Trophoblast cell (in vitro differentiated cells and primary cell): ENCODE measurements at regions not wholly inside any gene's neighbourhood (a gene's known extent, or its start where the extent isn't known, plus 50 kb on each side); places are given as distances from the start of the nearest gene placed in this dataset.
"Not testable (repeated sequence)": the region's sequence is repeated elsewhere in the genome, so short reads cannot be mapped to it uniquely, and the experiment has no call there.

ENCODE experiments used
- DNase-seq, 2 donors: peaks; one replicate each; pipeline ENCODE4 v3.0.0-alpha.2; 2016
- H2AFZ ChIP-seq: 2 replicates; pipeline ENCODE4 v1.6.1; 2013; ENCODE audit warnings: low read length, moderate library complexity, mild to moderate bottlenecking; ENCODE audit not compliant: insufficient read depth, poor library complexity
- H2AK5ac ChIP-seq: 2 replicates; pipeline ENCODE4 v1.6.1; 2013; ENCODE audit warnings: mild to moderate bottlenecking, low read length
- H2BK120ac ChIP-seq: 2 replicates; pipeline ENCODE4 v1.6.1; 2013; ENCODE audit warnings: low read length, mild to moderate bottlenecking, moderate library complexity; ENCODE audit not compliant: insufficient read depth, poor library complexity
- H2BK12ac ChIP-seq: 2 replicates; pipeline ENCODE4 v1.6.1; 2013; ENCODE audit warnings: mild to moderate bottlenecking, low read length, moderate library complexity
- H2BK5ac ChIP-seq: 2 replicates; pipeline ENCODE4 v1.6.1; 2013; ENCODE audit warnings: low read length, low read depth, moderate library complexity, mild to moderate bottlenecking; ENCODE audit not compliant: poor library complexity
- H3K14ac ChIP-seq: 2 replicates; pipeline ENCODE4 v1.6.1; 2013; ENCODE audit warnings: mild to moderate bottlenecking, low read length
- H3K18ac ChIP-seq: 2 replicates; pipeline ENCODE4 v1.6.1; 2013; ENCODE audit warnings: mild to moderate bottlenecking, low read length
- H3K23ac ChIP-seq: 2 replicates; pipeline ENCODE4 v1.6.1; 2013; ENCODE audit warnings: low read length
- H3K27ac ChIP-seq: 2 replicates; pipeline ENCODE4 v1.5.1; 2013; ENCODE audit warnings: low read depth, mild to moderate bottlenecking, inconsistent platforms, low read length, moderate library complexity
- H3K27me3 ChIP-seq: 2 replicates; pipeline ENCODE4 v1.6.1; 2013; ENCODE audit warnings: inconsistent platforms, mild to moderate bottlenecking, low read length, moderate library complexity; ENCODE audit not compliant: insufficient read depth
- H3K36me3 ChIP-seq, 2 experiments: 1 replicate in 1 of 2; 2 replicates in 1 of 2; pipeline ENCODE4 v1.6.1; 2013; ENCODE audit warnings: low read length in 2 of 2, mild to moderate bottlenecking in 2 of 2, moderate library complexity in 1 of 2; ENCODE audit not compliant: insufficient read depth in 2 of 2, control insufficient read depth in 1 of 2
- H3K4ac ChIP-seq: 2 replicates; pipeline ENCODE4 v1.6.1; 2013; ENCODE audit warnings: low read depth, mild to moderate bottlenecking, low read length, moderate library complexity
- H3K4me1 ChIP-seq, 2 experiments: 1 replicate in 1 of 2; 2 replicates in 1 of 2; pipeline ENCODE4 v1.6.1; 2013; ENCODE audit warnings: low read length in 2 of 2, mild to moderate bottlenecking in 2 of 2, moderate library complexity in 1 of 2; ENCODE audit not compliant: insufficient read depth in 2 of 2, control insufficient read depth in 1 of 2
- H3K4me2 ChIP-seq: 2 replicates; pipeline ENCODE4 v1.6.1; 2013; ENCODE audit warnings: inconsistent platforms, mild to moderate bottlenecking, low read length, moderate library complexity
- H3K4me3 ChIP-seq: 2 replicates; pipeline ENCODE4 v1.5.1; 2013; ENCODE audit warnings: mild to moderate bottlenecking, low read depth, low read length, inconsistent platforms
- H3K79me1 ChIP-seq: one replicate; pipeline ENCODE4 v1.6.1; 2013; ENCODE audit warnings: low read length
- H3K79me2 ChIP-seq: 2 replicates; pipeline ENCODE4 v1.6.1; 2013; ENCODE audit warnings: low read length, mild to moderate bottlenecking; ENCODE audit not compliant: control insufficient read depth, insufficient read depth, poor library complexity
- H3K9ac ChIP-seq: 2 replicates; pipeline ENCODE4 v1.6.1; 2013; ENCODE audit warnings: mild to moderate bottlenecking, low read length
- H3K9me3 ChIP-seq: 2 replicates; pipeline ENCODE4 v1.6.1; 2013; ENCODE audit warnings: low read depth, mild to moderate bottlenecking, control low read depth, inconsistent platforms, low read length; ENCODE audit not compliant: insufficient read depth
- H4K12ac ChIP-seq: 2 replicates; pipeline ENCODE4 v1.6.1; 2013; ENCODE audit warnings: low read depth, mild to moderate bottlenecking, low read length, moderate library complexity
- H4K8ac ChIP-seq: 2 replicates; pipeline ENCODE4 v1.6.1; 2013; ENCODE audit warnings: low read depth, mild to moderate bottlenecking, low read length, moderate library complexity
- H4K91ac ChIP-seq: one replicate; pipeline ENCODE4 v1.6.1; 2013; ENCODE audit warnings: low read depth, mild to moderate bottlenecking, low read length, moderate library complexity
- WGBS: extraction: QIAGEN DNeasy Blood & Tissue Kit; methylation state at CpG from one replicate; pipeline ENCODE4 v1.1.7; 2013; ENCODE audit warnings: missing lambda C conversion rate; ENCODE audit not compliant: insufficient read length, insufficient coverage; ENCODE audit errors: extremely low coverage; 5-methylcytosine and 5-hydroxymethylcytosine counted together

DNA sequence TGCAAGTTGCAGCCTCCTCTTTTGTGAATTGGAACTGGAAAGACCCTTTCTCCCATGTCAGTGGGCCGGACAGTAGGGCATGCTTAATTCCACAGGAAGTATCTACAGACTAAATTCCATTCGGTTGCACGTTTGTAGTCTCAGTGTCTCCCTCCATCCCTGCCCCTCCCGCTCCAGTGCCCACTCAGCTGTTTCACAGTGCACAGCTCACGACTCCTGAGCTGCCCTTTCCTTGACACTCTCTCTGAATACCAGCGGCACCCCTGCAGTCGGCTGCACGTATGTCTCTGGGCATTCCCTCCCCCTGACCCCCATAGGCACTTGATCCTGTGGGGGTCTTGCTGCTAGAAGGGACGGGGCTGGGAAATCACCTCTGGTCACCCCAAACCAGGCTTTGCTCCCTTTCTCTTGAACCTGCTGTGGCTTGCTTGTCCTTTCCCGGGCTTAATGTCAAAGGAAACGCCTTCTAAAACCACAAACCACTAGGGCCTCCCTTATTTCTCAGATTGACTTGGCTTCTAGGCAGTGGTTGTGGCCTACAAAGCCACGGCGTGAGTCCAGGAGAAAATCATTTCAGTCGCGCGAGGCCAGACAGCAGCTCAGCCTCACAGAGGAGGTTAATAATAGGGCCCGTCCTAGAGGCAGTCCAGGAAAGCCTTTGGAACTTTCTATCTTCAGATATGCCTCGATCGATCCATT is 365.3 kb upstream of the PROX1 start:
- DNase-seq = no peak
- Histone ChIP-seq H3K27me3 (no peaks in the 10 kb centered on the region), H3K4me3 (no peak overlapping the region), H3K14ac (no peak overlapping the region), H3K4me1 (peaks cover 5 to 13% of the 10 kb centered on the region in 2 experiments), H2BK12ac (no peak overlapping the region), H4K12ac (no peak overlapping the region), H2AFZ (no peak overlapping the region), H3K27ac (no peak overlapping the region), H2BK120ac (no peak overlapping the region), H3K9ac (no peak overlapping the region), H2AK5ac (no peak overlapping the region), H3K4me2 (no peak overlapping the region), H2BK5ac (no peak overlapping the region), H3K18ac (no peak overlapping the region), H3K9me3 (no peaks in the 10 kb centered on the region), H3K23ac (no peak overlapping the region), H4K8ac (no peak overlapping the region), H3K79me2 (no peaks in the 10 kb centered on the region), H3K79me1 (no peaks in the 10 kb centered on the region), H3K4ac (no peak overlapping the region), H3K36me3 (no peaks in the 10 kb centered on the region), H4K91ac (peak overlapping the region; percentile 37)
- no CpG with 5 or more reads among the region's 19 CpGs for WGBS

DNA sequence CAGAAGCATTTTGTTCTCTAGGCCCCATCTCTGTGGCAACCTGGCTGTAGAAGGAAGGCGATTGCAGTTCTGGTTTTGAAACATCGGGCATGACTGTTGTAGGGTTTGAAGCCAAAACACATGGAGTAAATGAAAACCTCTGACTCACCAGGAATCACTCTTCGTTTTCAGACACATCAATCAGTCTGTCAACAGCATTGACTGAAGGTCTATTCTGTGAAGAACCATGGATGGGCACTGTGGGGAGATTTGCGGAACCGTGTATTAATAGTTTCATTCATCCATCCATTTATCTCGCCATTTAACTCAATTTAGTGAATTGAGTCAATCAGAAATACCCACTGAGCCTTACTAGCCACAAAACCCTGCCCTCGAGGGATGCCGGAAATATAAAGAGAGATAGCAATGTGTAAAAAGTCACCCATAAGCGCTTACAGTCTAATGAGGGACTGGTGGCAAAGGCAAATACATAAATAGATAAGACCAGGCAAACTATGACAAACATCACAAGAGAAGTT is 364.6 kb upstream of the PROX1 start:
- H4K12ac ChIP-seq = no peak overlapping the region
- H2BK120ac ChIP-seq = no peak overlapping the region
- no peak overlapping the region for H2AFZ ChIP-seq
- H3K79me1 ChIP-seq = no peaks in the 10 kb centered on the region
- H3K14ac ChIP-seq = no peak overlapping the region
- no peak overlapping the region for H2BK12ac ChIP-seq
- no peak overlapping the region for H3K9ac ChIP-seq
- H2AK5ac ChIP-seq = no peak overlapping the region
- peaks cover 5 to 13% of the 10 kb centered on the region in 2 experiments for H3K4me1 ChIP-seq
- no CpG with 5 or more reads among the region's 9 CpGs for WGBS
- H3K18ac ChIP-seq = no peak overlapping the region
- no peak overlapping the region for H3K23ac ChIP-seq
- no peaks in the 10 kb centered on the region for H3K79me2 ChIP-seq
- H4K91ac ChIP-seq = no peak overlapping the region
- H3K4me2 ChIP-seq = no peak overlapping the region
- H3K4ac ChIP-seq = no peak overlapping the region
- H3K36me3 ChIP-seq = no peaks in the 10 kb centered on the region
- no peak overlapping the region for H4K8ac ChIP-seq
- H3K9me3 ChIP-seq = no peaks in the 10 kb centered on the region
- no peak for DNase-seq
- H3K27me3 ChIP-seq = no peaks in the 10 kb centered on the region
- H3K27ac ChIP-seq = no peak overlapping the region
- no peak overlapping the region for H2BK5ac ChIP-seq
- no peak overlapping the region for H3K4me3 ChIP-seq

DNA sequence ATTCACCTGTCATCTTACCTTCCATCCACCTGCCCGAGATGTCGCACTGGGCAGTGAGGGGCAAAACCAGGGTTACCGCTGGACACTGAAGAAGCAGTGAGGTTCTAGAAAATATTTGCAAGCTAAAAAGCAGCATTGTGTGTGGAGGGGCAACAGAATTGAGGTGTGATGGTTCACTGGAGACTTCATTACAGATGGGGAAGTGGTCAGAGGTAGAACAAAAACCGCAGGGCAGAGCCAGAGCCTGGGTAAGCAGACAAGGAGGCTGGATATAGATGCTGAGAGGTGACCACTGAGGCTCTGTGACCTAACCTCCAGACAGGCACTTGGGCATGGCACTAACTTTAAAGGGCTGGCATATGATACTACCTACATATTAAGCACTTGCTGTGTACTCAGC is 363.9 kb upstream of the PROX1 start:
- Histone ChIP-seq H2BK12ac (no peak overlapping the region), H2BK120ac (no peak overlapping the region), H3K79me2 (no peaks in the 10 kb centered on the region), H4K12ac (no peak overlapping the region), H3K9me3 (no peaks in the 10 kb centered on the region), H3K4me3 (no peak overlapping the region), H2BK5ac (no peak overlapping the region), H4K8ac (no peak overlapping the region), H3K4me2 (no peak overlapping the region), H3K27ac (no peak overlapping the region), H3K23ac (no peak overlapping the region), H3K4me1 (peaks cover 5 to 13% of the 10 kb centered on the region in 2 experiments), H3K9ac (no peak overlapping the region), H3K4ac (no peak overlapping the region), H2AK5ac (no peak overlapping the region), H3K27me3 (no peaks in the 10 kb centered on the region), H3K79me1 (no peaks in the 10 kb centered on the region), H2AFZ (no peak overlapping the region), H4K91ac (no peak overlapping the region), H3K36me3 (no peaks in the 10 kb centered on the region), H3K14ac (no peak overlapping the region), H3K18ac (no peak overlapping the region)
- no peak for DNase-seq
- WGBS = no CpG with 5 or more reads among the region's 4 CpGs

DNA sequence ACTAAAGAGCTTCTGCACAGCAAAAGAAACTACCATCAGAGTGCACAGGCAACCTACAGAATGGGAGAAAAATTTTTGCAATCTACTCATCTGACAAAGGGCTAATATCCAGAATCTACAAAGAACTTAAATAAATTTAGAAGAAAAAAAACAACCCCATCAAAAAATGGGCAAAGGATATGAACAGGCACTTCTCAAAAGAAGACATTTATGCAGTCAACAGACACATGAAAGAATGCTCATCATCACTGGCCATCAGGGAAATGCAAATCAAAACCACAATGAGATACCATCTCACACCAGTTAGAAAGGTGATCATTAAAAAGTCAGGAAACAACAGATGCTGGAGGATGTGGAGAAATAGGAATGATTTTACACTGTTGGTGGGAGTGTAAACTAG is 351.0 kb upstream of the PROX1 start:
- H3K14ac ChIP-seq, H3K9ac ChIP-seq, H3K36me3 ChIP-seq, DNase-seq, H2BK120ac ChIP-seq, H3K23ac ChIP-seq, H2AK5ac ChIP-seq, H3K27ac ChIP-seq, H2BK5ac ChIP-seq, H2AFZ ChIP-seq, H3K4me2 ChIP-seq, H3K79me1 ChIP-seq, H3K4me3 ChIP-seq, H4K12ac ChIP-seq, H3K9me3 ChIP-seq, H3K18ac ChIP-seq, H4K8ac ChIP-seq, H2BK12ac ChIP-seq, H4K91ac ChIP-seq, H3K79me2 ChIP-seq, H3K27me3 ChIP-seq, H3K4me1 ChIP-seq, H3K4ac ChIP-seq: not testable (repeated sequence)
